ENCODE measurements at regions not wholly inside any gene's neighbourhood (a gene's known extent, or its start where the extent isn't known, plus 50 kb on each side); places are given as distances from the start of the nearest gene placed in this dataset.
A peak's percentile ranks its signal among the peaks of the same experiment; 100 is the strongest.

- H3K27me3 ChIP-seq = no peaks in the 10 kb centered on the region
- no peak for DNase-seq (ENCODE audit: low read depth in 1 of 2, low spot score in 1 of 2)
- H3K4me1 ChIP-seq (ENCODE audit: low read depth) = peaks cover 8% of the 10 kb centered on the region
- TF ChIP-seq, protein P1, sequence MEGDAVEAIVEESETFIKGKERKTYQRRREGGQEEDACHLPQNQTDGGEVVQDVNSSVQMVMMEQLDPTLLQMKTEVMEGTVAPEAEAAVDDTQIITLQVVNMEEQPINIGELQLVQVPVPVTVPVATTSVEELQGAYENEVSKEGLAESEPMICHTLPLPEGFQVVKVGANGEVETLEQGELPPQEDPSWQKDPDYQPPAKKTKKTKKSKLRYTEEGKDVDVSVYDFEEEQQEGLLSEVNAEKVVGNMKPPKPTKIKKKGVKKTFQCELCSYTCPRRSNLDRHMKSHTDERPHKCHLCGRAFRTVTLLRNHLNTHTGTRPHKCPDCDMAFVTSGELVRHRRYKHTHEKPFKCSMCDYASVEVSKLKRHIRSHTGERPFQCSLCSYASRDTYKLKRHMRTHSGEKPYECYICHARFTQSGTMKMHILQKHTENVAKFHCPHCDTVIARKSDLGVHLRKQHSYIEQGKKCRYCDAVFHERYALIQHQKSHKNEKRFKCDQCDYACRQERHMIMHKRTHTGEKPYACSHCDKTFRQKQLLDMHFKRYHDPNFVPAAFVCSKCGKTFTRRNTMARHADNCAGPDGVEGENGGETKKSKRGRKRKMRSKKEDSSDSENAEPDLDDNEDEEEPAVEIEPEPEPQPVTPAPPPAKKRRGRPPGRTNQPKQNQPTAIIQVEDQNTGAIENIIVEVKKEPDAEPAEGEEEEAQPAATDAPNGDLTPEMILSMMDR (IDR thresholded peaks at IDR 0.05; ENCODE audit: low read depth, low read length) = no peak
- no peak overlapping the region for H3K27ac ChIP-seq
- no peaks in the 10 kb centered on the region for H3K36me3 ChIP-seq
- H3K9me3 ChIP-seq (ENCODE audit: low read depth) = no peaks in the 10 kb centered on the region
- H3K4me3 ChIP-seq = no peak overlapping the region
Measured at GRCh38 chr6:109226353-109226752, 131.0 kb downstream of the CEP57L1 start.

DNA sequence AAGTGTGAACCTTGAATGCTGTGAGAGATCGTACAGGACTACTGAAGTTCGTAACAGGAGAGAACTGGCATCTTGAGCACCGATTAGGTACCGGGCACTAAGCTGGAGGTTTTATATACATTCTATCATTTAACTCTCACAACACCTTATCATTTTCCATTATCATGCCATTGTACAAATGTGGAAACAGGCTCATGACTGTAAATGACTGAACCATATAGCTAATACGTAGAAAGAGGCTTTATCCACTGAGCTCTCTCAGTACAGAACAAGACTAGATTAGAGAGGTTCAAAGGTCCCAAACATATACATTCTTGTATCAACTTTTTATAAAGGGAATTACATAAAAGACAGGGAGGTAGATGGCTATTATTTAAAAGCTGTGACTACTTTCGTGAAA lies 130.6 kb downstream of the CEP57L1 start:
- TF ChIP-seq, protein P1 (IDR thresholded peaks at IDR 0.05; ENCODE audit: low read depth, low read length) = no peak
- Histone ChIP-seq H3K4me1 (ENCODE audit: low read depth) (peaks cover 8% of the 10 kb centered on the region), H3K9me3 (ENCODE audit: low read depth) (no peaks in the 10 kb centered on the region), H3K36me3 (no peaks in the 10 kb centered on the region), H3K4me3 (no peak overlapping the region), H3K27me3 (no peaks in the 10 kb centered on the region), H3K27ac (no peak overlapping the region)
- no peak for DNase-seq (ENCODE audit: low read depth in 1 of 2, low spot score in 1 of 2)

GRCh38 chr6:109224994-109225393 lies 129.7 kb downstream of the CEP57L1 start:
- Histone ChIP-seq H3K36me3 (no peaks in the 10 kb centered on the region), H3K4me3 (no peak overlapping the region), H3K27ac (no peak overlapping the region), H3K27me3 (no peaks in the 10 kb centered on the region), H3K4me1 (ENCODE audit: low read depth) (peaks cover 8% of the 10 kb centered on the region), H3K9me3 (ENCODE audit: low read depth) (no peaks in the 10 kb centered on the region)
- TF ChIP-seq, protein P1 (IDR thresholded peaks at IDR 0.05; ENCODE audit: low read depth, low read length) = no peak
- DNase-seq (ENCODE audit: low read depth in 1 of 2, low spot score in 1 of 2) = peak in 1 of 2 donors; percentile 21

- Histone ChIP-seq H3K27me3 (no peaks in the 10 kb centered on the region), H3K4me3 (no peak overlapping the region), H3K36me3 (no peaks in the 10 kb centered on the region), H3K4me1 (ENCODE audit: low read depth) (peaks cover 8% of the 10 kb centered on the region), H3K27ac (no peak overlapping the region), H3K9me3 (ENCODE audit: low read depth) (no peaks in the 10 kb centered on the region)
- no peak for DNase-seq (ENCODE audit: low read depth in 1 of 2, low spot score in 1 of 2)
- TF ChIP-seq, protein P1 (IDR thresholded peaks at IDR 0.05; ENCODE audit: low read depth, low read length) = no peak
Measured at GRCh38 chr6:109224107-109224875, 129.0 kb downstream of the CEP57L1 start.

GRCh38 chr6:109222848-109223247 lies 127.5 kb downstream of the CEP57L1 start:
- DNase-seq (ENCODE audit: low read depth in 1 of 2, low spot score in 1 of 2) = no peak
- H3K4me1 ChIP-seq (ENCODE audit: low read depth) = peaks cover 8% of the 10 kb centered on the region
- no peak overlapping the region for H3K4me3 ChIP-seq
- no peak overlapping the region for H3K27ac ChIP-seq
- H3K27me3 ChIP-seq = no peaks in the 10 kb centered on the region
- TF ChIP-seq, protein P1 (IDR thresholded peaks at IDR 0.05; ENCODE audit: low read depth, low read length) = no peak
- no peaks in the 10 kb centered on the region for H3K9me3 ChIP-seq (ENCODE audit: low read depth)
- H3K36me3 ChIP-seq = no peaks in the 10 kb centered on the region

All from cardiac muscle cell (in vitro differentiated cells and primary cell).